GM12878 (cell line): ENCODE measurements at regions not wholly inside any gene's neighbourhood (a gene's known extent, or its start where the extent isn't known, plus 50 kb on each side); places are given as distances from the start of the nearest gene placed in this dataset.

Experiments
- ATAC-seq: fragments of 200-7000 bp; cut with Tn5 transposase; 3 replicates; pipeline ENCODE4 v1.9.1; 2020; ENCODE audit warnings: mild to moderate bottlenecking, moderate library complexity
- BruUV-seq: library from RNA; stranded (reverse); fragments of 400-500 nt; replicated peaks from 2 replicates; lab custom pipeline; 2021; lab: Mats Ljungman, UMichigan
- CTCF ChIA-PET: fragments of 300-600 bp; sonication (Branson Sonifier 250); formaldehyde crosslinking; extraction: SDS; loops from one replicate; lab custom pipeline; 2021; ENCODE audit warnings: inconsistent platforms; lab: Yijun Ruan, JAX
- POLR2A ChIA-PET: fragments of 350-600 bp; formaldehyde crosslinking; extraction: SDS; loops from one replicate; lab custom pipeline; 2021; ENCODE audit warnings: inconsistent platforms; lab: Charles Lee
- RAD21 ChIA-PET: fragments of 300-600 bp; sonication (Branson Sonifier 250); formaldehyde crosslinking; loops from one replicate; lab custom pipeline; 2023; ENCODE audit warnings: antibody characterized with exemption; ENCODE audit not compliant: unreplicated experiment; lab: Charles Lee
- SMC1A ChIA-PET: fragments of 300-600 bp; sonication (Branson Sonifier 250); formaldehyde crosslinking; loops from one replicate; lab custom pipeline; 2023; ENCODE audit not compliant: unreplicated experiment, uncharacterized antibody; lab: Charles Lee
- DNase-seq: peaks from one replicate; pipeline ENCODE4 v3.0.0-alpha.2; 2011; ENCODE audit warnings: low read depth, low spot score
- FAIRE-seq: peaks from 3 replicates; lab custom pipeline; 2011; peaks lifted over from hg19 to GRCh38; lab: Jason Lieb, UNC
- H2AFZ ChIP-seq: 2 replicates; pipeline ENCODE4 v1.6.0; 2011; ENCODE audit warnings: low read depth, low read length, control low read depth; ENCODE audit not compliant: control insufficient read depth
- H3K27ac ChIP-seq: 2 replicates; pipeline ENCODE4 v1.5.1; 2011; ENCODE audit warnings: control low read depth; ENCODE audit not compliant: control insufficient read depth, insufficient read depth
- H3K27me3 ChIP-seq, 2 experiments: replicated peaks in 1 of 2; 2 replicates each; pipeline versions ENCODE4 v1.6.0 to v1.6.1; 2011; ENCODE audit warnings: low read length in 1 of 2; ENCODE audit not compliant: control insufficient read depth in 2 of 2, insufficient read depth in 2 of 2
- H3K36me3 ChIP-seq, 2 experiments: 2 replicates each; pipeline ENCODE4 v1.5.1; 2011; ENCODE audit warnings: low read length in 1 of 2; ENCODE audit not compliant: control insufficient read depth in 2 of 2, insufficient read depth in 2 of 2
- H3K4me1 ChIP-seq: 2 replicates; pipeline ENCODE4 v1.6.1; 2011; ENCODE audit warnings: mild to moderate bottlenecking, low read length, moderate library complexity, mixed read lengths; ENCODE audit not compliant: control insufficient read depth, insufficient read depth
- H3K4me2 ChIP-seq: 2 replicates; pipeline ENCODE4 v1.6.0; 2011; ENCODE audit warnings: control low read depth; ENCODE audit not compliant: control insufficient read depth, insufficient read depth
- H3K4me3 ChIP-seq: fragments of 200-600 bp; sonication (generic); 2 replicates; pipeline ENCODE4 v1.5.1; 2016
- H3K79me2 ChIP-seq: 2 replicates; pipeline ENCODE4 v1.6.0; 2011; ENCODE audit warnings: low read length; ENCODE audit not compliant: control insufficient read depth, insufficient read depth
- H3K9ac ChIP-seq: 2 replicates; pipeline ENCODE4 v1.8.0; 2011; ENCODE audit warnings: low read length, control low read depth, mixed read lengths; ENCODE audit not compliant: control insufficient read depth, insufficient read depth
- H3K9me3 ChIP-seq: replicated peaks from 3 replicates; pipeline ENCODE4 v1.5.1; 2011; ENCODE audit warnings: mild to moderate bottlenecking, low read length; ENCODE audit not compliant: control insufficient read depth, insufficient read depth
- H4K20me1 ChIP-seq: 2 replicates; pipeline ENCODE4 v1.6.0; 2011; ENCODE audit not compliant: control insufficient read depth, insufficient read depth
- BRCA1 ChIP-seq: IDR thresholded peaks from 2 replicates; pipeline ENCODE4 v1.6.1; 2011; ENCODE audit warnings: low read depth, low read length, improper control_type of control experiment
- FOXM1 ChIP-seq: IDR thresholded peaks from 2 replicates; pipeline ENCODE4 v1.6.1; 2012; ENCODE audit warnings: low read depth, mild to moderate bottlenecking, inconsistent platforms, low read length, moderate library complexity
- RB1 ChIP-seq: fragments of 450-650 bp; formaldehyde crosslinking; IDR thresholded peaks from 2 replicates; pipeline ENCODE4 v1.6.1; 2017; ENCODE audit warnings: mild to moderate bottlenecking, borderline replicate concordance
- SMAD5 ChIP-seq: IDR thresholded peaks from 2 replicates; pipeline ENCODE4 v1.6.1; 2016; ENCODE audit warnings: antibody characterized with exemption, low read depth
- WGBS: methylation state at CpG from one replicate; pipeline ENCODE4 v1.1.6; 2016; ENCODE audit warnings: low lambda C conversion rate; ENCODE audit not compliant: insufficient replicate concordance, insufficient coverage; ENCODE audit errors: missing lambda C conversion rate; 5-methylcytosine and 5-hydroxymethylcytosine counted together
- in situ Hi-C: fragments of 300-500 bp; cut with MboI; formaldehyde crosslinking; loops from 9 replicates; pipeline ENCODE4 v1.14.3; 2018; ENCODE audit warnings: mixed read lengths
- intact Hi-C: fragments of 100-400 bp; cut with micrococcal nuclease; formaldehyde crosslinking; loops from one replicate; pipeline ENCODE4 v1.14.2; 2022; ENCODE audit not compliant: unreplicated experiment
- TF ChIP-seq, protein P1 (sequence below): IDR thresholded peaks from 2 replicates; pipeline ENCODE4 v1.6.1; 2012; ENCODE audit warnings: mild to moderate bottlenecking, low read depth, low read length

DNA sequence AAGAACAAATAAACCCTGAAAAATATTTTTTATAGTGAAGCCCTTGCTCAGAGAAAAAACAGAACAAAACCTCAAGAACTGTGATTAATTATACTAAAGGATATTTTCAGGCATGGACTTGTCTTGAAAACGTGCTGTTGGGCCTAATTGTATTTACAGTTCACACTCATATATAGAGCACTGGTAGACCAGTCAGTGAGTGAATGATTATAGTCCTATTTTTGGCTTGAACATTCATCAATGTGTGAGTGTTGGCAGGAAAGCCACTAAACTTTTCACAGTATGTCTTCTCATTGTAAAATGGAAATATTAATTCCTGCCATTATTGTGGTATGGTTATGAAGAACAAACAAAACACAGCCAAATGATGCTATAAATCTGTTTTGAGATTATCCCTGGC lies 462.8 kb downstream of the KCNA4 start:
- FAIRE-seq (no peak), DNase-seq (no peak), ATAC-seq (no peak)
- Histone ChIP-seq H3K9me3 (no peaks in the 10 kb centered on the region), H3K4me3 (no peak overlapping the region), H3K4me1 (no peaks in the 10 kb centered on the region), H3K27me3 (no peaks in the 10 kb centered on the region; a peak in 1 of 4 replicates), H3K9ac (no peak overlapping the region), H3K36me3 (no peaks in the 10 kb centered on the region), H3K27ac (no peak overlapping the region), H2AFZ (no peak overlapping the region), H3K79me2 (no peaks in the 10 kb centered on the region), H4K20me1 (no peaks in the 10 kb centered on the region), H3K4me2 (no peak overlapping the region)
- intact Hi-C loops = no loop called here
- SMC1A ChIA-PET = interaction anchor here (0.8 kb wide), 1 partner anchor 994 kb away, joined by 3 read pairs; no protein-coding TSS in a partner anchor
- no peak for TF ChIP-seq BRCA1
- no peak for TF ChIP-seq SMAD5
- TF ChIP-seq, protein P1, sequence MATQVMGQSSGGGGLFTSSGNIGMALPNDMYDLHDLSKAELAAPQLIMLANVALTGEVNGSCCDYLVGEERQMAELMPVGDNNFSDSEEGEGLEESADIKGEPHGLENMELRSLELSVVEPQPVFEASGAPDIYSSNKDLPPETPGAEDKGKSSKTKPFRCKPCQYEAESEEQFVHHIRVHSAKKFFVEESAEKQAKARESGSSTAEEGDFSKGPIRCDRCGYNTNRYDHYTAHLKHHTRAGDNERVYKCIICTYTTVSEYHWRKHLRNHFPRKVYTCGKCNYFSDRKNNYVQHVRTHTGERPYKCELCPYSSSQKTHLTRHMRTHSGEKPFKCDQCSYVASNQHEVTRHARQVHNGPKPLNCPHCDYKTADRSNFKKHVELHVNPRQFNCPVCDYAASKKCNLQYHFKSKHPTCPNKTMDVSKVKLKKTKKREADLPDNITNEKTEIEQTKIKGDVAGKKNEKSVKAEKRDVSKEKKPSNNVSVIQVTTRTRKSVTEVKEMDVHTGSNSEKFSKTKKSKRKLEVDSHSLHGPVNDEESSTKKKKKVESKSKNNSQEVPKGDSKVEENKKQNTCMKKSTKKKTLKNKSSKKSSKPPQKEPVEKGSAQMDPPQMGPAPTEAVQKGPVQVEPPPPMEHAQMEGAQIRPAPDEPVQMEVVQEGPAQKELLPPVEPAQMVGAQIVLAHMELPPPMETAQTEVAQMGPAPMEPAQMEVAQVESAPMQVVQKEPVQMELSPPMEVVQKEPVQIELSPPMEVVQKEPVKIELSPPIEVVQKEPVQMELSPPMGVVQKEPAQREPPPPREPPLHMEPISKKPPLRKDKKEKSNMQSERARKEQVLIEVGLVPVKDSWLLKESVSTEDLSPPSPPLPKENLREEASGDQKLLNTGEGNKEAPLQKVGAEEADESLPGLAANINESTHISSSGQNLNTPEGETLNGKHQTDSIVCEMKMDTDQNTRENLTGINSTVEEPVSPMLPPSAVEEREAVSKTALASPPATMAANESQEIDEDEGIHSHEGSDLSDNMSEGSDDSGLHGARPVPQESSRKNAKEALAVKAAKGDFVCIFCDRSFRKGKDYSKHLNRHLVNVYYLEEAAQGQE = no peak
- no peak for TF ChIP-seq RB1
- no peak for TF ChIP-seq FOXM1
- in situ Hi-C loops = no loop called here
- RAD21 ChIA-PET = no interaction called here
- CTCF ChIA-PET = interaction anchor here (0.7 to 0.8 kb wide), 2 partner anchors 19 to 165 kb away, joined by 3 read pairs; no protein-coding TSS in a partner anchor
- POLR2A ChIA-PET = no interaction called here
- no TSS peak for BruUV-seq
- 0% methylated on average over 1 of the region's 1 CpG for WGBS
